H1 (cell line): ENCODE measurements at regions not wholly inside any gene's neighbourhood (a gene's known extent, or its start where the extent isn't known, plus 50 kb on each side); places are given as distances from the start of the nearest gene placed in this dataset.

Source experiments
- CTCF ChIA-PET: fragments of 300-600 bp; sonication (Branson Sonifier 250); formaldehyde crosslinking; loops from one replicate; lab custom pipeline; 2021; ENCODE audit not compliant: partially characterized antibody; lab: Charles Lee
- POLR2A ChIA-PET: fragments of 300-600 bp; sonication (Branson Sonifier 250); formaldehyde crosslinking; loops from one replicate; lab custom pipeline; 2021; ENCODE audit warnings: inconsistent platforms; ENCODE audit not compliant: partially characterized antibody; lab: Charles Lee
- DNase-seq, 2 experiments: peaks; one replicate each; pipeline versions ENCODE4 v3.0.0 to v3.0.0-alpha.2; 2010 to 2022; ENCODE audit warnings: low spot score in 2 of 2, low read depth in 1 of 2, mixed read lengths in 1 of 2
- FAIRE-seq: peaks from 2 replicates; lab custom pipeline; 2011; peaks lifted over from hg19 to GRCh38; lab: Jason Lieb, UNC
- H2AFZ ChIP-seq: 2 replicates; pipeline ENCODE4 v1.8.1; 2012; ENCODE audit warnings: low read length, inconsistent platforms
- H2AK5ac ChIP-seq: 2 replicates; pipeline ENCODE4 v1.6.1; 2013; ENCODE audit warnings: low read depth, low read length
- H2BK120ac ChIP-seq: replicated peaks from 2 replicates; pipeline ENCODE3; 2013; ENCODE audit warnings: low read depth, low read length, inconsistent platforms
- H2BK12ac ChIP-seq: 2 replicates; pipeline ENCODE4 v1.6.1; 2013; ENCODE audit warnings: low read depth, low read length
- H2BK15ac ChIP-seq: 2 replicates; pipeline ENCODE4 v1.6.1; 2013; ENCODE audit warnings: low read length
- H2BK20ac ChIP-seq: 2 replicates; pipeline ENCODE4 v1.6.1; 2013; ENCODE audit warnings: low read length
- H2BK5ac ChIP-seq: 2 replicates; pipeline ENCODE4 v1.6.1; 2013; ENCODE audit warnings: low read depth, low read length
- H3K14ac ChIP-seq: 2 replicates; pipeline ENCODE4 v1.6.1; 2013; ENCODE audit warnings: inconsistent platforms; ENCODE audit not compliant: insufficient read length
- H3K18ac ChIP-seq: 2 replicates; pipeline ENCODE4 v1.6.1; 2013; ENCODE audit warnings: low read length; ENCODE audit errors: extremely low read depth
- H3K23ac ChIP-seq: 2 replicates; pipeline ENCODE4 v1.6.1; 2013; ENCODE audit warnings: inconsistent platforms; ENCODE audit not compliant: insufficient read length
- H3K23me2 ChIP-seq: 2 replicates; pipeline ENCODE4 v1.6.1; 2013; ENCODE audit warnings: low read depth, low read length
- H3K27ac ChIP-seq: 2 replicates; pipeline ENCODE4 v1.6.1; 2011; ENCODE audit warnings: low read depth, low read length, inconsistent platforms
- H3K27me3 ChIP-seq, 4 experiments: replicated peaks in 1 of 4; 1 replicate in 1 of 4; 2 replicates in 3 of 4; pipeline versions ENCODE4 v1.6.1 to v1.8.1; 2011 to 2013; ENCODE audit warnings: low read length in 3 of 4, mild to moderate bottlenecking in 3 of 4, inconsistent platforms in 2 of 4, mixed read lengths in 2 of 4, moderate library complexity in 1 of 4; ENCODE audit not compliant: control insufficient read depth in 3 of 4, insufficient read depth in 3 of 4; ENCODE audit errors: extremely low read depth in 1 of 4
- H3K36me3 ChIP-seq, 4 experiments: 2 replicates each; pipeline versions ENCODE4 v1.6.1 to v1.8.1; 2011 to 2013; ENCODE audit warnings: mild to moderate bottlenecking in 4 of 4, low read length in 3 of 4, moderate library complexity in 2 of 4, control low read depth in 1 of 4, inconsistent platforms in 1 of 4; ENCODE audit not compliant: insufficient read depth in 4 of 4, control insufficient read depth in 2 of 4
- H3K4ac ChIP-seq: replicated peaks from 2 replicates; pipeline ENCODE3; 2013; ENCODE audit warnings: low read length, low read depth, mixed read lengths, inconsistent platforms; ENCODE audit not compliant: insufficient read length
- H3K4me1 ChIP-seq, 4 experiments: replicated peaks in 1 of 4; 1 replicate in 1 of 4; 2 replicates in 3 of 4; pipeline versions ENCODE4 v1.6.1 to v1.8.1; 2011 to 2013; ENCODE audit warnings: low read length in 3 of 4, inconsistent platforms in 2 of 4, mixed read lengths in 1 of 4; ENCODE audit not compliant: insufficient read depth in 4 of 4, control insufficient read depth in 3 of 4
- H3K4me2 ChIP-seq, 2 experiments: 2 replicates each; pipeline versions ENCODE4 v1.6.1 to v1.8.1; 2011 to 2013; ENCODE audit warnings: low read depth in 2 of 2, low read length in 2 of 2, control low read depth in 1 of 2, inconsistent platforms in 1 of 2, mild to moderate bottlenecking in 1 of 2; ENCODE audit not compliant: insufficient read depth in 1 of 2
- H3K4me3 ChIP-seq, 4 experiments: fragments of 200-600, 300-600 bp in 1 of 4; sonication (generic), shearing (Covaris generic), sonication (Bioruptor Twin) in 1 of 4; 2 replicates each; pipeline versions ENCODE4 v1.5.1 to v1.8.1; 2011 to 2016; ENCODE audit warnings: low read length in 4 of 4, low read depth in 3 of 4, control low read depth in 2 of 4, inconsistent platforms in 2 of 4, mild to moderate bottlenecking in 2 of 4, mixed read lengths in 1 of 4, moderate library complexity in 1 of 4; ENCODE audit not compliant: insufficient read depth in 2 of 4; ENCODE audit errors: extremely low read depth in 1 of 4
- H3K56ac ChIP-seq: replicated peaks from 2 replicates; pipeline ENCODE3; 2013; ENCODE audit warnings: low read depth, mild to moderate bottlenecking, mixed read lengths, low read length, inconsistent platforms; ENCODE audit not compliant: insufficient read length
- H3K79me1 ChIP-seq: 2 replicates; pipeline ENCODE4 v1.6.1; 2013; ENCODE audit warnings: low read depth, low read length, control low read depth
- H3K79me2 ChIP-seq, 2 experiments: 2 replicates each; pipeline versions ENCODE4 v1.6.1 to v1.8.1; 2012 to 2013; ENCODE audit warnings: low read length in 2 of 2, mild to moderate bottlenecking in 2 of 2, inconsistent platforms in 1 of 2; ENCODE audit not compliant: insufficient read depth in 2 of 2, control insufficient read depth in 1 of 2
- H3K9ac ChIP-seq, 4 experiments: replicated peaks in 1 of 4; 1 replicate in 1 of 4; 2 replicates in 3 of 4; pipeline versions ENCODE4 v1.6.1 to v1.8.1; 2011 to 2013; ENCODE audit warnings: low read depth in 3 of 4, low read length in 3 of 4, control low read depth in 2 of 4, mild to moderate bottlenecking in 2 of 4, moderate library complexity in 2 of 4, inconsistent platforms in 1 of 4; ENCODE audit errors: extremely low read depth in 1 of 4
- H3K9me3 ChIP-seq, 2 experiments: 2 replicates each; pipeline versions ENCODE4 v1.6.1 to v1.8.1; 2012 to 2013; ENCODE audit warnings: mild to moderate bottlenecking in 2 of 2, moderate library complexity in 2 of 2, control low read depth in 1 of 2, inconsistent platforms in 1 of 2, low read depth in 1 of 2, low read length in 1 of 2, mixed read lengths in 1 of 2; ENCODE audit not compliant: insufficient read depth in 2 of 2
- H4K20me1 ChIP-seq, 2 experiments: replicated peaks in 1 of 2; 2 replicates each; pipeline versions ENCODE3 to v1.8.1; 2011 to 2013; ENCODE audit warnings: inconsistent platforms in 2 of 2, low read length in 2 of 2, mild to moderate bottlenecking in 1 of 2; ENCODE audit not compliant: insufficient read depth in 2 of 2, control insufficient read depth in 1 of 2
- H4K5ac ChIP-seq: 2 replicates; pipeline ENCODE4 v1.6.1; 2013; ENCODE audit warnings: low read length, low read depth, mixed read lengths, inconsistent platforms; ENCODE audit not compliant: insufficient read length
- H4K8ac ChIP-seq: 2 replicates; pipeline ENCODE4 v1.8.0; 2013; ENCODE audit warnings: mild to moderate bottlenecking, moderate library complexity, low read length, inconsistent platforms; ENCODE audit not compliant: insufficient read depth; ENCODE audit errors: extremely low read depth
- H4K91ac ChIP-seq: replicated peaks from 2 replicates; pipeline ENCODE3; 2013; ENCODE audit warnings: low read length, mixed read lengths, inconsistent platforms; ENCODE audit not compliant: insufficient read length
- ASH2L ChIP-seq: fragments of 200-600, 300-600 bp; sonication (generic); IDR thresholded peaks from one replicate; pipeline ENCODE4 v1.7.1; 2017; ENCODE audit warnings: low read length
- FOSL1 ChIP-seq: IDR thresholded peaks from 2 replicates; pipeline ENCODE4 v1.6.1; 2011; ENCODE audit warnings: mild to moderate bottlenecking, low read depth, low read length, moderate library complexity; ENCODE audit not compliant: insufficient read depth
- HDAC6 ChIP-seq: IDR thresholded peaks from one replicate; pipeline ENCODE4 v1.7.1; 2012; ENCODE audit warnings: low read depth, mild to moderate bottlenecking, inconsistent platforms, low read length, moderate library complexity
- JUND ChIP-seq: IDR thresholded peaks from 2 replicates; pipeline ENCODE4 v1.6.1; 2011; ENCODE audit warnings: mild to moderate bottlenecking, improper control_type of control experiment, low read length
- MAFK ChIP-seq: IDR thresholded peaks from 2 replicates; pipeline ENCODE4 v1.6.1; 2012; ENCODE audit warnings: low read depth, mild to moderate bottlenecking, improper control_type of control experiment, low read length
- NANOG ChIP-seq: IDR thresholded peaks from 2 replicates; pipeline ENCODE4 v1.6.1; 2011; ENCODE audit warnings: low read length, low read depth, mild to moderate bottlenecking, inconsistent platforms; ENCODE audit not compliant: insufficient read depth, poor library complexity, severe bottlenecking
- PHF8 ChIP-seq: fragments of 200-600 bp; sonication (generic); conservative IDR thresholded peaks from 2 replicates; pipeline ENCODE4 v1.7.1; 2012; ENCODE audit warnings: low read depth, mild to moderate bottlenecking, inconsistent platforms, low read length, moderate library complexity
- SIX5 ChIP-seq: IDR thresholded peaks from 2 replicates; pipeline ENCODE4 v1.6.1; 2011; ENCODE audit warnings: mild to moderate bottlenecking, low read depth, low read length
- WGBS, 2 experiments: shearing (Covaris generic) in 1 of 2; methylation state at CpG; one replicate each; pipeline versions ENCODE4 v1.1.6 to v1.1.7; 2013 to 2015; ENCODE audit warnings: low lambda C conversion rate in 2 of 2, mixed read lengths in 2 of 2, inconsistent platforms in 1 of 2, low coverage in 1 of 2, missing lambda C conversion rate in 1 of 2; ENCODE audit not compliant: insufficient replicate concordance in 2 of 2, insufficient coverage in 1 of 2, insufficient read length in 1 of 2; ENCODE audit errors: extremely low coverage in 1 of 2, missing lambda C conversion rate in 1 of 2; 5-methylcytosine and 5-hydroxymethylcytosine counted together
- TF ChIP-seq, protein P1 (sequence below): IDR thresholded peaks from 2 replicates; pipeline ENCODE4 v1.6.1; 2011; ENCODE audit warnings: low read length, improper control_type of control experiment

DNA sequence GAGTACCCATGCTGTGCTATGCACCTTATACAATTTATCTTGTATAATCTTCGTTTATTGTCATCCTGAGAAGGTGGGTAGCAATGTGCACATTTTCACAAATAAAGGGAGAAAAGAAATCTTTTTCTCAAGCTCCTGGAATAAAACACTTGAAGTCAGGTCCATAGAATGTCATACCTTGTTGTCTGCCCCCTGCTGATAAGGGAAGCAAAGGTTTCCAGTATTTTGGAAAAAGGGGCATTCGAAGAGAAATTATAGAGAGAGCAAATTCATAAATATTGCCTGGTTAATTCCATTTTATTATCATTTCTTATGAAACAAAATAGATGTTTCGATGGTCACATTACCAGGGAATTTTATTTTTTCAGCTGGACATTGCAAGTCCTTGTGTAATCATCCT is 277.8 kb downstream of the RAP2B start:
- Histone ChIP-seq H4K5ac (no peak overlapping the region), H2BK12ac (no peak overlapping the region), H3K18ac (no peak overlapping the region), H3K23ac (no peak overlapping the region), H3K4ac (no peak overlapping the region), H4K8ac (no peak overlapping the region), H3K79me1 (no peaks in the 10 kb centered on the region), H2AFZ (no peak overlapping the region), H3K27ac (no peak overlapping the region), H4K91ac (no peak overlapping the region), H3K4me1 (peaks cover 0 to 4% (median under 1%) of the 10 kb centered on the region in 4 experiments; a peak in 3 of 7 replicates), H2AK5ac (no peak overlapping the region)
- CTCF ChIA-PET, result no interaction called here
- no peak for DNase-seq
- 93% methylated on average over 3 of the region's 3 CpGs; no CpG with 5 or more reads in 1 of the 2 experiments for WGBS, 2 experiments
- TF ChIP-seq NANOG, result no peak
- TF ChIP-seq PHF8, result no peak
- no peak for TF ChIP-seq FOSL1
- TF ChIP-seq MAFK, result no peak
- TF ChIP-seq, protein P1, sequence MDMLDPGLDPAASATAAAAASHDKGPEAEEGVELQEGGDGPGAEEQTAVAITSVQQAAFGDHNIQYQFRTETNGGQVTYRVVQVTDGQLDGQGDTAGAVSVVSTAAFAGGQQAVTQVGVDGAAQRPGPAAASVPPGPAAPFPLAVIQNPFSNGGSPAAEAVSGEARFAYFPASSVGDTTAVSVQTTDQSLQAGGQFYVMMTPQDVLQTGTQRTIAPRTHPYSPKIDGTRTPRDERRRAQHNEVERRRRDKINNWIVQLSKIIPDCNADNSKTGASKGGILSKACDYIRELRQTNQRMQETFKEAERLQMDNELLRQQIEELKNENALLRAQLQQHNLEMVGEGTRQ, result no peak
- no peak for TF ChIP-seq JUND
- TF ChIP-seq HDAC6, result no peak
- TF ChIP-seq SIX5, result no peak
- TF ChIP-seq ASH2L, result no peak
- TF ChIP-seq, all 59 proteins: peak for 0
- H2BK15ac ChIP-seq, result no peak overlapping the region
- no peaks in the 10 kb centered on the region for H3K36me3 ChIP-seq
- H3K56ac ChIP-seq, result no peak overlapping the region
- H3K79me2 ChIP-seq, result no peaks in the 10 kb centered on the region
- H2BK5ac ChIP-seq, result no peak overlapping the region
- H3K9ac ChIP-seq, result no peak overlapping the region
- no peaks in the 10 kb centered on the region for H4K20me1 ChIP-seq
- H3K23me2 ChIP-seq, result no peaks in the 10 kb centered on the region
- POLR2A ChIA-PET, result no interaction called here
- no peak overlapping the region for H2BK20ac ChIP-seq
- H2BK120ac ChIP-seq, result no peak overlapping the region
- H3K9me3 ChIP-seq, result no peaks in the 10 kb centered on the region
- H3K4me2 ChIP-seq, result no peak overlapping the region
- H3K27me3 ChIP-seq, result no peaks in the 10 kb centered on the region
- FAIRE-seq, result no peak
- no peak overlapping the region for H3K4me3 ChIP-seq
- H3K14ac ChIP-seq, result no peak overlapping the region
